ENCODE measurements at regions not wholly inside any gene's neighbourhood (a gene's known extent, or its start where the extent isn't known, plus 50 kb on each side); places are given as distances from the start of the nearest gene placed in this dataset.

- DNase-seq (no peak), ATAC-seq (replicated peaks in 1 of 2) (no peak)
- H3K27me3 Mint-ChIP-seq (ENCODE audit: low read depth): peaks cover 6% of the 10 kb centered on the region
- no peaks in the 10 kb centered on the region for H3K9me3 Mint-ChIP-seq
- H3K4me3 Mint-ChIP-seq: no peak overlapping the region
- no peak overlapping the region for H3K27ac Mint-ChIP-seq
- no peaks in the 10 kb centered on the region for H3K36me3 Mint-ChIP-seq (ENCODE audit: insufficient read depth in 2 of 2)
- no peaks in the 10 kb centered on the region for H3K4me1 Mint-ChIP-seq (ENCODE audit: low read depth)
Observed at GRCh38 chr4:11701966-11702725, 273.5 kb upstream of the HS3ST1 start.

- H3K27ac Mint-ChIP-seq: no peak overlapping the region
- peaks cover 6% of the 10 kb centered on the region for H3K27me3 Mint-ChIP-seq (ENCODE audit: low read depth)
- H3K36me3 Mint-ChIP-seq (ENCODE audit: insufficient read depth in 2 of 2): no peaks in the 10 kb centered on the region
- ATAC-seq (replicated peaks in 1 of 2): no peak
- no peaks in the 10 kb centered on the region for H3K9me3 Mint-ChIP-seq
- H3K4me3 Mint-ChIP-seq: no peak overlapping the region
- H3K4me1 Mint-ChIP-seq (ENCODE audit: low read depth): no peaks in the 10 kb centered on the region
- no peak for DNase-seq
Observed at GRCh38 chr4:11700751-11701226, 272.1 kb upstream of the HS3ST1 start.

DNA sequence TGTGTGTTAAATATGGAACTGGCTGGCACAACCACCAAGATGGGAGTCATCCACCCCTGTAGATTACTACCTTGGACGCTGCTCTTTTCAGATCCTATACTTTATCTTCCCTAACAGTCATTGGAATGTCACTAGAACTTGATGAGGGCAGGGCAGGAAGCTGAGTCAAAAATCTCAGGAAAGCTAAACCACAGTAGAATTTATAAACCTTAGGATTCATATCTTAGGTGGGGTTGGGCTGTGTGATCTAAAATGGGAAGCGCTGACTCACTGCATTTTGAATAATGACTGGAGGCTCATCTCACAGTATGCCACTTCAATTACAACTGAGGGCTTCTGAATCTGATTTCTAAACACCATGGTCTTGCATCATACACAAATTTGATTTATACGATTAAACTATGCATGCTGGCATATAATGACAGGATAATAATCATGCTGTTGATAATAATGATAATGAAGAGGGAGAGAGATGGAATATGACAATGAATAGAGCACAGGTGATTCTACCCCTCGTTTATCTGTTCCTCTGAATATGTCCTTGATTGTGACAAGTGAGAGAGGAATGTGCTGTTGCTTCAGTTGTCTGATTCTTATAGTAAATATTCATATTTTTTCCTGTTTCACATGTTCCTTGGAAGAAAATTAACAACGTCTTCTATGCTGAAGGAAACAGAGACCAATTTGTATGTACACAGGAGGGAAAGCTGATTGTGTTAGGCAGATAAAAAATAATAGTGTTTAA is 270.3 kb upstream of the HS3ST1 start:
- H3K4me1 Mint-ChIP-seq (ENCODE audit: low read depth): no peaks in the 10 kb centered on the region
- peaks cover 0 to 4% of the 10 kb centered on the region in 2 donors for H3K9me3 Mint-ChIP-seq
- ATAC-seq (replicated peaks in 1 of 2): peak in 1 of 2 donors; percentile 25
- peaks cover 0 to under 1% of the 10 kb centered on the region in 2 donors for H3K36me3 Mint-ChIP-seq (ENCODE audit: insufficient read depth in 2 of 2)
- no peak overlapping the region for H3K27ac Mint-ChIP-seq
- no peak overlapping the region for H3K4me3 Mint-ChIP-seq
- no peak for DNase-seq
- H3K27me3 Mint-ChIP-seq (ENCODE audit: low read depth): peaks cover 6% of the 10 kb centered on the region

GRCh38 chr4:11698033-11698432 is 269.3 kb upstream of the HS3ST1 start:
- Mint-ChIP-seq H3K4me1 (ENCODE audit: low read depth) (no peaks in the 10 kb centered on the region), H3K27me3 (ENCODE audit: low read depth) (peaks cover 6% of the 10 kb centered on the region), H3K4me3 (no peak overlapping the region), H3K36me3 (ENCODE audit: insufficient read depth in 2 of 2) (peaks cover 0 to 1% of the 10 kb centered on the region in 2 donors), H3K27ac (no peak overlapping the region), H3K9me3 (peaks cover 0 to 5% of the 10 kb centered on the region in 2 donors)
- no peak for DNase-seq
- no peak for ATAC-seq (replicated peaks in 1 of 2)

DNA sequence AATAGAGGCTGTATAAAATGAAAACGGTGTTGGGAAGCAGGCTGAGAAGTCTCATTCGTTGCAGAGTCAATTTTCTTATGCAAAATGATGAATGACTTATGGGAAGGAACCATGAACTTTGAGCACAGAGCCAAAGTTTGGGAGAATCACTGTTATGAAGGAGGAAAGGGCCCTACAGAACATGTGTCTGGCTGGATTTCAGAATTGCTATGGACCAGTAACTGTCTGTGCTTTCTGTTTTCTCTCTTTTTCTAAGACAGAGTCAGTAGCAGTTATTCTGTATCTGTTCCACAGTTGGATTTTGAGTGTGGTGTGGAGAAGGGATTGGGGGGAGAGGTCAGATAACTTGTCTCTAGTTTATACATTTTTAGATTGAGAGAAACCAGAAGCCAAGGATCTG is 265.0 kb upstream of the HS3ST1 start:
- H3K4me1 Mint-ChIP-seq (ENCODE audit: low read depth): no peaks in the 10 kb centered on the region
- H3K4me3 Mint-ChIP-seq: no peak overlapping the region
- H3K9me3 Mint-ChIP-seq: peaks cover 0 to 6% of the 10 kb centered on the region in 2 donors
- no peak for DNase-seq
- H3K27ac Mint-ChIP-seq: no peak overlapping the region
- H3K36me3 Mint-ChIP-seq (ENCODE audit: insufficient read depth in 2 of 2): peaks cover 0 to 1% of the 10 kb centered on the region in 2 donors
- no peaks in the 10 kb centered on the region for H3K27me3 Mint-ChIP-seq (ENCODE audit: low read depth)
- no peak for ATAC-seq (replicated peaks in 1 of 2)

DNA sequence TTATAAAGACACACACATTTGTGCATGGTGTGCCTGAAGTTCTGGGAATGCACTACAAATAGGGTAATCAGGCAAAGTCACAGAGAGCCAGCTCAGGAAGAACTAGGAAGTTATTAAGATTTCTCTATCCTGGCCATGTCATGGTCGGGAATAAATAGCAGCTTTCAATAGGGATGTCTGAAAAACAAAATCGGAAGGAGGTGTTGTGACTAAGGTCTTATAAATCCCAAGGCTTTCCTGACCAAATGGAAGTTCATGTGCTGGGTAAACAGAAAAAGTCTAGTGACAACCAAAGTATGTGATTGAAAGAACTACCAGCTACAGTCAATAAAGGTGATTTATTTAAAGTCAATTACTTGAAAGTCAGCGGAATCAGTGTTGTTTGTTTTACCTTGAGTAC is 262.5 kb upstream of the HS3ST1 start:
- ATAC-seq (replicated peaks in 1 of 2) (no peak), DNase-seq (no peak)
- Mint-ChIP-seq H3K9me3 (peaks cover 0 to 6% of the 10 kb centered on the region in 2 donors), H3K36me3 (ENCODE audit: insufficient read depth in 2 of 2) (peaks cover 0 to 1% of the 10 kb centered on the region in 2 donors), H3K27me3 (ENCODE audit: low read depth) (peaks cover 6% of the 10 kb centered on the region), H3K4me3 (no peak overlapping the region), H3K27ac (no peak overlapping the region), H3K4me1 (ENCODE audit: low read depth) (no peaks in the 10 kb centered on the region)

GRCh38 chr4:11687727-11688126 is 259.0 kb upstream of the HS3ST1 start:
- no peak for ATAC-seq (replicated peaks in 1 of 2)
- peaks cover 1 to 3% of the 10 kb centered on the region in 2 donors for H3K9me3 Mint-ChIP-seq
- no peak for DNase-seq
- H3K4me1 Mint-ChIP-seq (ENCODE audit: low read depth): no peaks in the 10 kb centered on the region
- no peak overlapping the region for H3K4me3 Mint-ChIP-seq
- H3K27me3 Mint-ChIP-seq (ENCODE audit: low read depth): peaks cover 21% of the 10 kb centered on the region
- no peak overlapping the region for H3K27ac Mint-ChIP-seq
- H3K36me3 Mint-ChIP-seq (ENCODE audit: insufficient read depth in 2 of 2): no peaks in the 10 kb centered on the region

- no peak overlapping the region for H3K27ac Mint-ChIP-seq
- no peak for DNase-seq
- H3K9me3 Mint-ChIP-seq: peaks cover 0 to 3% of the 10 kb centered on the region in 2 donors
- H3K27me3 Mint-ChIP-seq (ENCODE audit: low read depth): peaks cover 21% of the 10 kb centered on the region
- no peaks in the 10 kb centered on the region for H3K4me1 Mint-ChIP-seq (ENCODE audit: low read depth)
- H3K36me3 Mint-ChIP-seq (ENCODE audit: insufficient read depth in 2 of 2): no peaks in the 10 kb centered on the region
- no peak for ATAC-seq (replicated peaks in 1 of 2)
- no peak overlapping the region for H3K4me3 Mint-ChIP-seq
Observed at GRCh38 chr4:11685481-11685880, 256.8 kb upstream of the HS3ST1 start.

DNA sequence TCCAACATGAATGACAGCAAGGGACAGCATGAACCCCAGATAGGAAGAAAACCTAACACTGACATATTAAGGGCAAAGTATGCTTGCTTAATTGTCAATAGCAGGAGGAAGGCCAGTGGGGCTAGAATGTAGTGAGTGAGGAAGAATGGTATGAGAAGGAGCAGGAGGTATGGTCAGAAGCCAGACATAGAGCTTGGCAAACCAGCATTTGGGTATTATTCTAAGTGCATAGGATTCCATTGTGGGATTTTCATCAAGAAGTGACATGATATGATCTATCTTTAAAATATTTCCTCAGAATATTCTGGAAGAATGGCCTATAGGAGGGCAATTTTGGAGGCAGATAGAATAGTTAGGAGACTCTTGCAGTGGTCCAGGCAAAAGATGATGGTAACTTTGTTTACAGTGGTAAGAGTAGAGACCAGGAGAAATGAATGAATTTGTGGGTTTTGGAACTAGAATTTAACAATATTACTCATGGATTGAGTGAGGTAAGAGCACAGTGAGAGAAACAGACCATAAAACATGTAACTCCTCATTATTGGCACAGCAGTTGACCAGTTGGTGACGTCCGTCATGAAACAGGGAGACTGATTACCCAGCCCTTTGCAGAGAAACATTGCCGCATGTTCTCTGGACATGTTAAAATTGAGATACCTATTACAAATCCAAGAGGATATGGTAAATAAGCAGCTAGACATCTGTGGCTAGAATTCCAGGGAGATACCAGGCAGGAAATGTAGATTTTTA is 246.5 kb upstream of the HS3ST1 start:
- H3K27ac Mint-ChIP-seq: no peak overlapping the region
- ATAC-seq (replicated peaks in 1 of 2) (no peak), DNase-seq (no peak)
- H3K4me1 Mint-ChIP-seq (ENCODE audit: low read depth): no peaks in the 10 kb centered on the region
- no peaks in the 10 kb centered on the region for H3K9me3 Mint-ChIP-seq
- H3K27me3 Mint-ChIP-seq (ENCODE audit: low read depth): peaks cover 34% of the 10 kb centered on the region
- H3K36me3 Mint-ChIP-seq (ENCODE audit: insufficient read depth in 2 of 2): no peaks in the 10 kb centered on the region
- no peak overlapping the region for H3K4me3 Mint-ChIP-seq

- peaks cover 26% of the 10 kb centered on the region for H3K27me3 Mint-ChIP-seq (ENCODE audit: low read depth)
- no peaks in the 10 kb centered on the region for H3K9me3 Mint-ChIP-seq
- ATAC-seq (replicated peaks in 1 of 2) (no peak), DNase-seq (no peak)
- H3K4me1 Mint-ChIP-seq (ENCODE audit: low read depth): no peaks in the 10 kb centered on the region
- H3K36me3 Mint-ChIP-seq (ENCODE audit: insufficient read depth in 2 of 2): no peaks in the 10 kb centered on the region
- H3K27ac Mint-ChIP-seq: no peak overlapping the region
- no peak overlapping the region for H3K4me3 Mint-ChIP-seq
Observed at GRCh38 chr4:11670304-11670703, 241.6 kb upstream of the HS3ST1 start.

GRCh38 chr4:11669156-11669555 is 240.5 kb upstream of the HS3ST1 start:
- no peak for DNase-seq
- Mint-ChIP-seq H3K36me3 (ENCODE audit: insufficient read depth in 2 of 2) (no peaks in the 10 kb centered on the region), H3K27ac (no peak overlapping the region), H3K27me3 (ENCODE audit: low read depth) (peaks cover 19% of the 10 kb centered on the region), H3K4me1 (ENCODE audit: low read depth) (no peaks in the 10 kb centered on the region), H3K9me3 (no peaks in the 10 kb centered on the region), H3K4me3 (no peak overlapping the region)
- ATAC-seq (replicated peaks in 1 of 2): no peak

GRCh38 chr4:11663114-11663513 is 234.4 kb upstream of the HS3ST1 start:
- no peaks in the 10 kb centered on the region for H3K4me1 Mint-ChIP-seq (ENCODE audit: low read depth)
- DNase-seq (no peak), ATAC-seq (replicated peaks in 1 of 2) (no peak)
- H3K36me3 Mint-ChIP-seq (ENCODE audit: insufficient read depth in 2 of 2): no peaks in the 10 kb centered on the region
- H3K27me3 Mint-ChIP-seq (ENCODE audit: low read depth): peaks cover 13% of the 10 kb centered on the region
- H3K27ac Mint-ChIP-seq: no peak overlapping the region
- no peaks in the 10 kb centered on the region for H3K9me3 Mint-ChIP-seq
- H3K4me3 Mint-ChIP-seq: no peak overlapping the region
